Keratinocyte (primary cell): ENCODE measurements at regions not wholly inside any gene's neighbourhood (a gene's known extent, or its start where the extent isn't known, plus 50 kb on each side); places are given as distances from the start of the nearest gene placed in this dataset.

Experiments used
- DNase-seq: peaks from one replicate; pipeline ENCODE4 v3.0.0-alpha.2; 2011; ENCODE audit warnings: low read depth, missing footprints, low spot score
- FAIRE-seq: peaks from 2 replicates; lab custom pipeline; 2011; peaks lifted over from hg19 to GRCh38; lab: Jason Lieb, UNC
- H2AFZ ChIP-seq: 2 replicates; pipeline ENCODE4 v1.6.0; 2012; ENCODE audit warnings: low read length, control low read depth, inconsistent platforms; ENCODE audit not compliant: control insufficient read depth
- H3K27ac ChIP-seq: 2 replicates; pipeline ENCODE4 v1.5.1; 2011; ENCODE audit warnings: low read length; ENCODE audit not compliant: control insufficient read depth, insufficient read depth
- H3K27me3 ChIP-seq: 3 replicates; pipeline ENCODE4 v1.6.0; 2011; ENCODE audit warnings: low read length; ENCODE audit not compliant: control insufficient read depth, insufficient read depth; ENCODE audit errors: extremely low read depth
- H3K36me3 ChIP-seq, 2 experiments: 2 replicates in 1 of 2; 3 replicates in 1 of 2; pipeline ENCODE4 v1.5.1; 2011; ENCODE audit warnings: low read length in 2 of 2, mild to moderate bottlenecking in 1 of 2; ENCODE audit not compliant: control insufficient read depth in 2 of 2, insufficient read depth in 2 of 2; ENCODE audit errors: extremely low read depth in 1 of 2
- H3K4me1 ChIP-seq: 3 replicates; pipeline ENCODE4 v1.5.1; 2011; ENCODE audit warnings: low read length; ENCODE audit not compliant: control insufficient read depth, insufficient read depth; ENCODE audit errors: extremely low read depth
- H3K4me2 ChIP-seq: 3 replicates; pipeline ENCODE4 v1.6.0; 2011; ENCODE audit warnings: low read depth, low read length; ENCODE audit not compliant: control insufficient read depth, insufficient read depth; ENCODE audit errors: extremely low read depth
- H3K4me3 ChIP-seq, 3 experiments: fragments of 200-600 bp in 1 of 3; sonication (generic) in 1 of 3; 2 replicates in 2 of 3; 3 replicates in 1 of 3; pipeline ENCODE4 v1.5.1; 2011 to 2016; ENCODE audit warnings: low read length in 3 of 3, mild to moderate bottlenecking in 3 of 3, control low read depth in 2 of 3, inconsistent platforms in 1 of 3, low read depth in 1 of 3, mixed read lengths in 1 of 3, mixed run types in 1 of 3, moderate library complexity in 1 of 3; ENCODE audit not compliant: control insufficient read depth in 2 of 3, insufficient read depth in 2 of 3; ENCODE audit errors: extremely low read depth in 1 of 3
- H3K79me2 ChIP-seq: 2 replicates; pipeline ENCODE4 v1.6.0; 2012; ENCODE audit warnings: low read length; ENCODE audit not compliant: control insufficient read depth, insufficient read depth
- H3K9ac ChIP-seq: 3 replicates; pipeline ENCODE4 v1.6.0; 2011; ENCODE audit warnings: low read length; ENCODE audit not compliant: control insufficient read depth, insufficient read depth; ENCODE audit errors: extremely low read depth
- H3K9me1 ChIP-seq: 3 replicates; pipeline ENCODE4 v1.6.0; 2011; ENCODE audit warnings: low read length; ENCODE audit not compliant: control insufficient read depth, insufficient read depth; ENCODE audit errors: extremely low read depth
- H3K9me3 ChIP-seq: 2 replicates; pipeline ENCODE4 v1.5.1; 2012; ENCODE audit warnings: low read depth, low read length; ENCODE audit not compliant: control insufficient read depth
- H4K20me1 ChIP-seq: 3 replicates; pipeline ENCODE4 v1.6.0; 2011; ENCODE audit warnings: low read length; ENCODE audit not compliant: control insufficient read depth, insufficient read depth; ENCODE audit errors: extremely low read depth
- EZH2 ChIP-seq: IDR thresholded peaks from one replicate; pipeline ENCODE4 v1.6.1; 2012; ENCODE audit warnings: inconsistent platforms, mild to moderate bottlenecking, low read length, moderate library complexity
- dilution Hi-C: fragments of 300-500 bp; cut with MboI; formaldehyde crosslinking; loops from one replicate; pipeline ENCODE4 v1.7.0; 2020; ENCODE audit warnings: low sequenced_read_pairs; ENCODE audit not compliant: extremely low pct_ligation_motif_present
- TF ChIP-seq, protein P1 (sequence below), 3 experiments: IDR thresholded peaks in 1 of 3; conservative IDR thresholded peaks in 1 of 3; optimal IDR thresholded peaks in 1 of 3; 2 replicates in 2 of 3; 3 replicates in 1 of 3; pipeline versions ENCODE3 to v1.5.1; 2011; ENCODE audit warnings: low read length in 3 of 3, mild to moderate bottlenecking in 3 of 3, moderate library complexity in 2 of 3, control low read depth in 1 of 3, inconsistent platforms in 1 of 3; ENCODE audit not compliant: insufficient read depth in 2 of 3; ENCODE audit errors: extremely low read depth in 1 of 3

DNA sequence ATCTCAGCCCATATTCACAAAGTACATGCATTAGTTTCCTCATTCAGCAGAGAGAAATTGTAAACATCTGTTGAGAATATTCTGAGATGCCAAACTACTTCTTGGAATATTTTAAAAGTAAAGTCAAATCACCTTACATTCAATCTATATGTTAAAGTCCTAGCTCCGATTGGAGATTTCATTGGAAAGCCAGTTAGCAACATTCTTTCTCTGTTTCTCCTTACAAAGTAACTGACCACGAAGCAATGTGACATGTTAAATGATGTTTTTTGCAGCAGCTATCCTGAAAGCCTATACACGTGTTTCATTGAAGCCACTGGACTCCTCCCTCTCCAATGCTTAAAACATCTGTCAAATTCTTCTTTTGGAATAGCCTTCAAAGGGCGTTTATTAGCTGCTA is 379.1 kb upstream of the CCNH start:
- H3K36me3 ChIP-seq: no peaks in the 10 kb centered on the region
- H3K4me3 ChIP-seq: no peak overlapping the region
- no peak overlapping the region for H2AFZ ChIP-seq
- no peak overlapping the region for H3K27ac ChIP-seq
- no peak for FAIRE-seq
- H4K20me1 ChIP-seq: no peaks in the 10 kb centered on the region
- DNase-seq: no peak
- no peaks in the 10 kb centered on the region for H3K9me3 ChIP-seq
- no peak overlapping the region for H3K4me2 ChIP-seq
- no peaks in the 10 kb centered on the region for H3K9me1 ChIP-seq
- TF ChIP-seq, protein P1, sequence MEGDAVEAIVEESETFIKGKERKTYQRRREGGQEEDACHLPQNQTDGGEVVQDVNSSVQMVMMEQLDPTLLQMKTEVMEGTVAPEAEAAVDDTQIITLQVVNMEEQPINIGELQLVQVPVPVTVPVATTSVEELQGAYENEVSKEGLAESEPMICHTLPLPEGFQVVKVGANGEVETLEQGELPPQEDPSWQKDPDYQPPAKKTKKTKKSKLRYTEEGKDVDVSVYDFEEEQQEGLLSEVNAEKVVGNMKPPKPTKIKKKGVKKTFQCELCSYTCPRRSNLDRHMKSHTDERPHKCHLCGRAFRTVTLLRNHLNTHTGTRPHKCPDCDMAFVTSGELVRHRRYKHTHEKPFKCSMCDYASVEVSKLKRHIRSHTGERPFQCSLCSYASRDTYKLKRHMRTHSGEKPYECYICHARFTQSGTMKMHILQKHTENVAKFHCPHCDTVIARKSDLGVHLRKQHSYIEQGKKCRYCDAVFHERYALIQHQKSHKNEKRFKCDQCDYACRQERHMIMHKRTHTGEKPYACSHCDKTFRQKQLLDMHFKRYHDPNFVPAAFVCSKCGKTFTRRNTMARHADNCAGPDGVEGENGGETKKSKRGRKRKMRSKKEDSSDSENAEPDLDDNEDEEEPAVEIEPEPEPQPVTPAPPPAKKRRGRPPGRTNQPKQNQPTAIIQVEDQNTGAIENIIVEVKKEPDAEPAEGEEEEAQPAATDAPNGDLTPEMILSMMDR (optimal IDR thresholded peaks at IDR 0.05 in 1 of 3, IDR thresholded peaks at IDR 0.05 in 1 of 3, conservative IDR thresholded peaks at IDR 0.05 in 1 of 3; ENCODE audit: extremely low read depth in 1 of 3, insufficient read depth in 2 of 3, low read length in 3 of 3): no peak
- no peak for TF ChIP-seq EZH2
- no peak overlapping the region for H3K9ac ChIP-seq
- H3K79me2 ChIP-seq: no peaks in the 10 kb centered on the region
- H3K4me1 ChIP-seq: no peaks in the 10 kb centered on the region
- dilution Hi-C loops: no loop called here
- no peaks in the 10 kb centered on the region for H3K27me3 ChIP-seq

DNA sequence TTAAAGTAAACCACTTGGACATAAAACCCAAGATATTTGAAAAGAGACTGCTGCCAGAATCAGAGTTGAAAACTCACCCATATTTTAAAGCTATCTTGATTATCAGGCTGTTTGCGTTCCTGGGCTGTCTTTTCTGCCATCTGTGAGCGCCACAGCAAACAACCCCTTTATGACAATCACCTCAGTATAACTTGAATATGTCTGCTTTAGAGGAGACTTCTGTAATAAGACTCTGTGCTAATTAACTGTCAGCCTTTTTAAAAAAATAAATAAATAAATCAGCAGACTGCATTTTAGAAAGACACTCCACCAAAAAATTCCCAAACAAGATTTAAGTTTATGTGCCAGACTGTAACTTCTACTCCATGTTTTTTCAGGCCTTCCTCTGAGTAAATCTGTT is 375.7 kb upstream of the CCNH start:
- Histone ChIP-seq H3K9me1 (no peaks in the 10 kb centered on the region), H3K4me2 (no peak overlapping the region), H4K20me1 (no peaks in the 10 kb centered on the region)

More for the DNA sequence above, 375.7 kb upstream of the CCNH start:
- no peaks in the 10 kb centered on the region for H3K9me3 ChIP-seq
- dilution Hi-C loops: no loop called here
- no peaks in the 10 kb centered on the region for H3K79me2 ChIP-seq
- DNase-seq (no peak), FAIRE-seq (no peak)
- no peaks in the 10 kb centered on the region for H3K36me3 ChIP-seq
- no peak overlapping the region for H3K9ac ChIP-seq
- no peaks in the 10 kb centered on the region for H3K27me3 ChIP-seq
- H3K27ac ChIP-seq: no peak overlapping the region
- no peak overlapping the region for H3K4me3 ChIP-seq
- no peak overlapping the region for H2AFZ ChIP-seq
- H3K4me1 ChIP-seq: no peaks in the 10 kb centered on the region
- no peak for TF ChIP-seq EZH2
- TF ChIP-seq, protein P1 (optimal IDR thresholded peaks at IDR 0.05 in 1 of 3, IDR thresholded peaks at IDR 0.05 in 1 of 3, conservative IDR thresholded peaks at IDR 0.05 in 1 of 3; ENCODE audit: extremely low read depth in 1 of 3, insufficient read depth in 2 of 3, low read length in 3 of 3): no peak
